ENCODE measurements at regions not wholly inside any gene's neighbourhood (a gene's known extent, or its start where the extent isn't known, plus 50 kb on each side); places are given as distances from the start of the nearest gene placed in this dataset.
"Not testable (repeated sequence)": the region's sequence is repeated elsewhere in the genome, so short reads cannot be mapped to it uniquely, and the experiment has no call there.

- no peak overlapping the region for H3K27ac ChIP-seq
- H3K4me2 ChIP-seq (ENCODE audit: low read length): no peak overlapping the region
- H3K79me2 ChIP-seq: no peaks in the 10 kb centered on the region
- H3K4me1 ChIP-seq: peaks cover 2% of the 10 kb centered on the region
- no peaks in the 10 kb centered on the region for H3K27me3 ChIP-seq (ENCODE audit: control insufficient read depth, insufficient read depth, low read length)
- H3K4me3 ChIP-seq (ENCODE audit: low read depth, low read length): no peak overlapping the region
- H3K9me3 ChIP-seq (ENCODE audit: control insufficient read depth, low read length): no peaks in the 10 kb centered on the region
- H3K36me3 ChIP-seq (ENCODE audit: control insufficient read depth, insufficient read depth, low read length): no peaks in the 10 kb centered on the region
- no peak overlapping the region for H3K9ac ChIP-seq
- H2AFZ ChIP-seq: no peak overlapping the region
- TF ChIP-seq, protein P1, sequence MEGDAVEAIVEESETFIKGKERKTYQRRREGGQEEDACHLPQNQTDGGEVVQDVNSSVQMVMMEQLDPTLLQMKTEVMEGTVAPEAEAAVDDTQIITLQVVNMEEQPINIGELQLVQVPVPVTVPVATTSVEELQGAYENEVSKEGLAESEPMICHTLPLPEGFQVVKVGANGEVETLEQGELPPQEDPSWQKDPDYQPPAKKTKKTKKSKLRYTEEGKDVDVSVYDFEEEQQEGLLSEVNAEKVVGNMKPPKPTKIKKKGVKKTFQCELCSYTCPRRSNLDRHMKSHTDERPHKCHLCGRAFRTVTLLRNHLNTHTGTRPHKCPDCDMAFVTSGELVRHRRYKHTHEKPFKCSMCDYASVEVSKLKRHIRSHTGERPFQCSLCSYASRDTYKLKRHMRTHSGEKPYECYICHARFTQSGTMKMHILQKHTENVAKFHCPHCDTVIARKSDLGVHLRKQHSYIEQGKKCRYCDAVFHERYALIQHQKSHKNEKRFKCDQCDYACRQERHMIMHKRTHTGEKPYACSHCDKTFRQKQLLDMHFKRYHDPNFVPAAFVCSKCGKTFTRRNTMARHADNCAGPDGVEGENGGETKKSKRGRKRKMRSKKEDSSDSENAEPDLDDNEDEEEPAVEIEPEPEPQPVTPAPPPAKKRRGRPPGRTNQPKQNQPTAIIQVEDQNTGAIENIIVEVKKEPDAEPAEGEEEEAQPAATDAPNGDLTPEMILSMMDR (IDR thresholded peaks at IDR 0.05): no peak
Observed at GRCh38 chr3:15877813-15878212, 80.0 kb upstream of the ANKRD28 start.

DNA sequence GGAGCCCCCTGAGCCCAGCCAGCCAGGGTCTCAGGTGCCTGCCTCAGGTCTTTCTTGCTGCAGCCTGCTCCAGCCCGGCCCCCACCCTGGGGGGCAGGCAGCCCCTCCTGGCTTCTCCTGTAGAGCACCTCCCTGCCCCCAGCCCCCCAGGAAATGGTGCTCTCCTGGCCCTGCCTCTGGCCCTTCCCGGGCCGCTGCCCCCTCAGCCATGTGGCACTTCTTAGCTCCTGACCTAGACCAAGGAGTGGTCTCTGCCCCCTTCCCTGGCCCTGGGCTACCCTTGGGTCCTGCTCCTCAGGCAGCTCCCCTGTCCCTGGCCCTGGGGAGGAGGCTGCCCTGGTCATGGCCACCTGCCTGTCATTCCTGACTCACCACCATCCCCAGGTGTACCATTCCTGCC, 82.0 kb upstream of the ANKRD28 start:
- not testable (repeated sequence) for H3K79me2 ChIP-seq; H3K4me2 ChIP-seq (ENCODE audit: low read length); H3K27ac ChIP-seq; H3K36me3 ChIP-seq (ENCODE audit: control insufficient read depth, insufficient read depth, low read length); H2AFZ ChIP-seq; H3K9ac ChIP-seq; H3K27me3 ChIP-seq (ENCODE audit: control insufficient read depth, insufficient read depth, low read length); H3K4me1 ChIP-seq; H3K4me3 ChIP-seq (ENCODE audit: low read depth, low read length); H3K9me3 ChIP-seq (ENCODE audit: control insufficient read depth, low read length)

DNA sequence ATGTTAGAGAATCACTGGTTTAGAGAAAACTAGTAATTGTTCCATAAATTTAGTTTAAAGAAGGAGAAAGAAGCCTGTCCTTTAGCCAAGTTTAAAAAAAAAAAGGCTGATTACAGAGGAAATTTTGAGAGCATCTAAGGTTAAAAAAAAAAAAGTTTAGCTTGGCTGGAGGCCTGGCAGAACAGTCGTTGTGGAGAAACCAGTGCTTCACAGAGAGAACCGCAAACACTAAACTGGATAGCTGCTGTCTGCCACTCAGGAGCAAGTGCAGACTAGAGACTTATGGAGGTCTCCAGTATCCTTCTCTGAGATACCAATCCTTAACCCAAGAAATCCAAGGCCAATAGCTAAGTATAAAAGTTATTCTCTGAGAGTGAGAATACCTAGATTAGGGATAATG, 84.8 kb upstream of the ANKRD28 start:
- H3K27me3 ChIP-seq (ENCODE audit: control insufficient read depth, insufficient read depth, low read length): no peaks in the 10 kb centered on the region
- H3K4me3 ChIP-seq (ENCODE audit: low read depth, low read length): no peak overlapping the region
- no peak overlapping the region for H3K4me2 ChIP-seq (ENCODE audit: low read length)
- no peaks in the 10 kb centered on the region for H3K36me3 ChIP-seq (ENCODE audit: control insufficient read depth, insufficient read depth, low read length)
- H3K79me2 ChIP-seq: no peaks in the 10 kb centered on the region
- TF ChIP-seq, protein P1 (IDR thresholded peaks at IDR 0.05): no peak
- no peaks in the 10 kb centered on the region for H3K9me3 ChIP-seq (ENCODE audit: control insufficient read depth, low read length)
- peaks cover 2% of the 10 kb centered on the region for H3K4me1 ChIP-seq
- H3K27ac ChIP-seq: no peak overlapping the region
- H2AFZ ChIP-seq: no peak overlapping the region
- H3K9ac ChIP-seq: no peak overlapping the region

GRCh38 chr3:15884132-15884531, 86.4 kb upstream of the ANKRD28 start:
- Histone ChIP-seq H3K4me2 (ENCODE audit: low read length) (no peak overlapping the region), H3K4me3 (ENCODE audit: low read depth, low read length) (no peak overlapping the region), H3K36me3 (ENCODE audit: control insufficient read depth, insufficient read depth, low read length) (no peaks in the 10 kb centered on the region), H3K9me3 (ENCODE audit: control insufficient read depth, low read length) (no peaks in the 10 kb centered on the region), H2AFZ (no peak overlapping the region), H3K9ac (no peak overlapping the region), H3K4me1 (peaks cover 2% of the 10 kb centered on the region), H3K27ac (no peak overlapping the region), H3K79me2 (no peaks in the 10 kb centered on the region), H3K27me3 (ENCODE audit: control insufficient read depth, insufficient read depth, low read length) (no peaks in the 10 kb centered on the region)
- TF ChIP-seq, protein P1 (IDR thresholded peaks at IDR 0.05): no peak

DNA sequence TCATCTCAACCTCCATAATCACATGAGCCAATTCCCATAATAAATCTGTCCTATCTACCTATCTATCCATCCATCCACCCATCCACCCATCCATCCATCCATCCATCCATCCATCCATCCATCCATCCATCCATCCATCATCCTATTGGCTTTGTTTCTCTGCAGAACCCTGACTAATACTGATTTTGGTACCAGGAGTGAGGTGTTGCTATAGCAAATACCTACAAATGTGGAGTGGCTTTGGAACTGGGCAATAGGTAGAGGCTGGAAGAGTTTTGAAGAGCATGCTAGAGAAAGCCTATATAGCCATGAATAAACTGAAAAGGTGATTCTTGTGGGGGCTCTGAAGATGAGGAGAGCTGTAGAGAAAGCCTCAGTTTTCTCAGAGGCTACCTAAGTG, 88.7 kb upstream of the ANKRD28 start:
- Histone ChIP-seq H3K9me3 (ENCODE audit: control insufficient read depth, low read length) (no peaks in the 10 kb centered on the region), H3K4me2 (ENCODE audit: low read length) (no peak overlapping the region), H3K79me2 (no peaks in the 10 kb centered on the region), H2AFZ (no peak overlapping the region), H3K27ac (no peak overlapping the region), H3K27me3 (ENCODE audit: control insufficient read depth, insufficient read depth, low read length) (no peaks in the 10 kb centered on the region), H3K4me1 (peaks cover 2% of the 10 kb centered on the region), H3K4me3 (ENCODE audit: low read depth, low read length) (no peak overlapping the region), H3K36me3 (ENCODE audit: control insufficient read depth, insufficient read depth, low read length) (no peaks in the 10 kb centered on the region), H3K9ac (no peak overlapping the region)
- TF ChIP-seq, protein P1 (IDR thresholded peaks at IDR 0.05): no peak

Measured in parathyroid adenoma (tissue), 2 donors.